ENCODE measurements at regions not wholly inside any gene's neighbourhood (a gene's known extent, or its start where the extent isn't known, plus 50 kb on each side); places are given as distances from the start of the nearest gene placed in this dataset.

DNA sequence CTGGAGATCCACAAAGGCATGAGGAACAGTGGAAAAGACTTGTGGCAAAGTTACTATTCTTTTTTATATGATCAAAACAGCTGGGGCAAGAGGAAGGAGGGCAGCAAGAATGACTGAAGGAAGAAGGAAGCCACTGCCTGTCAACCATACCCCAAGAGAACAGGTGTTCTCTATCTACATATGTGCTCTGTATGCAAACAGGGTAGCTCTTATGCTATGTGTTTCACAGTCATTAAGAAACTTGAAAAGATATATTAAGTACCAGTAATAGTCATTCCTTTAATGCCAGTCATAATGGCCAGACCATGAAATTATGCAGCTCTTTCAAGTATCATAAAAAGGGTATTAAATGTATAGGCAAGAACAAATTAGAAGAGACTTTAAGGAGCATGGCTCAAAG, 363.9 kb downstream of the KLHL13 start:
- no peak for TF ChIP-seq EP300 (IDR thresholded peaks at IDR 0.05)
- TF ChIP-seq, protein P1, sequence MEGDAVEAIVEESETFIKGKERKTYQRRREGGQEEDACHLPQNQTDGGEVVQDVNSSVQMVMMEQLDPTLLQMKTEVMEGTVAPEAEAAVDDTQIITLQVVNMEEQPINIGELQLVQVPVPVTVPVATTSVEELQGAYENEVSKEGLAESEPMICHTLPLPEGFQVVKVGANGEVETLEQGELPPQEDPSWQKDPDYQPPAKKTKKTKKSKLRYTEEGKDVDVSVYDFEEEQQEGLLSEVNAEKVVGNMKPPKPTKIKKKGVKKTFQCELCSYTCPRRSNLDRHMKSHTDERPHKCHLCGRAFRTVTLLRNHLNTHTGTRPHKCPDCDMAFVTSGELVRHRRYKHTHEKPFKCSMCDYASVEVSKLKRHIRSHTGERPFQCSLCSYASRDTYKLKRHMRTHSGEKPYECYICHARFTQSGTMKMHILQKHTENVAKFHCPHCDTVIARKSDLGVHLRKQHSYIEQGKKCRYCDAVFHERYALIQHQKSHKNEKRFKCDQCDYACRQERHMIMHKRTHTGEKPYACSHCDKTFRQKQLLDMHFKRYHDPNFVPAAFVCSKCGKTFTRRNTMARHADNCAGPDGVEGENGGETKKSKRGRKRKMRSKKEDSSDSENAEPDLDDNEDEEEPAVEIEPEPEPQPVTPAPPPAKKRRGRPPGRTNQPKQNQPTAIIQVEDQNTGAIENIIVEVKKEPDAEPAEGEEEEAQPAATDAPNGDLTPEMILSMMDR (IDR thresholded peaks at IDR 0.05) = no peak
- no peak for TF ChIP-seq POLR2A (IDR thresholded peaks at IDR 0.05)

All from upper lobe of left lung (tissue), 4 donors.